ENCODE measurements at regions not wholly inside any gene's neighbourhood (a gene's known extent, or its start where the extent isn't known, plus 50 kb on each side); places are given as distances from the start of the nearest gene placed in this dataset.
A peak's percentile ranks its signal among the peaks of the same experiment; 100 is the strongest.

GRCh38 chr3:1578124-1578806 is 485.4 kb downstream of the CNTN6 start:
- no peak for DNase-seq (ENCODE audit: low spot score)
- Histone ChIP-seq H3K4me3 (no peak overlapping the region), H3K27ac (peak overlapping the region in 1 of 2 donors; percentile 51)
- TF ChIP-seq CTCF (IDR thresholded peaks at IDR 0.05), result no peak

- TF ChIP-seq CTCF (IDR thresholded peaks at IDR 0.05), result no peak
- no peak for DNase-seq (ENCODE audit: low spot score)
- no peak overlapping the region for H3K27ac ChIP-seq
- H3K4me3 ChIP-seq, result no peak overlapping the region
Observed at GRCh38 chr3:1583044-1583443, 490.2 kb downstream of the CNTN6 start.

- H3K27ac ChIP-seq, result no peak overlapping the region
- TF ChIP-seq CTCF (IDR thresholded peaks at IDR 0.05), result no peak
- DNase-seq (ENCODE audit: low spot score), result no peak
- H3K4me3 ChIP-seq, result no peak overlapping the region
Observed at GRCh38 chr3:1587426-1587825, 494.6 kb downstream of the CNTN6 start.

- H3K27ac ChIP-seq, result no peak overlapping the region
- DNase-seq (ENCODE audit: low spot score), result no peak
- TF ChIP-seq CTCF (IDR thresholded peaks at IDR 0.05), result no peak
- no peak overlapping the region for H3K4me3 ChIP-seq
Observed at GRCh38 chr3:1591327-1592028, 498.7 kb downstream of the CNTN6 start.

- Histone ChIP-seq H3K27ac (no peak overlapping the region), H3K4me3 (no peak overlapping the region)
- DNase-seq (ENCODE audit: low spot score), result no peak
- no peak for TF ChIP-seq CTCF (IDR thresholded peaks at IDR 0.05)
Observed at GRCh38 chr3:1594940-1595339, 502.1 kb downstream of the CNTN6 start.

GRCh38 chr3:1600206-1600605 is 498.5 kb upstream of the CNTN4 start:
- TF ChIP-seq CTCF (IDR thresholded peaks at IDR 0.05), result no peak
- Histone ChIP-seq H3K27ac (no peak overlapping the region), H3K4me3 (no peak overlapping the region)
- DNase-seq (ENCODE audit: low spot score), result no peak
